Activated CD8-positive, alpha-beta memory T cell treated with anti-CD3 and anti-CD28 coated beads, Interleukin-2, amount 10 ng/mL, durations not matched to agents 7 days and 5 days (primary cell): ENCODE measurements at regions not wholly inside any gene's neighbourhood (a gene's known extent, or its start where the extent isn't known, plus 50 kb on each side); places are given as distances from the start of the nearest gene placed in this dataset.
A peak's percentile ranks its signal among the peaks of the same experiment; 100 is the strongest.

Experiments
- ATAC-seq: fragments of 150-1000 bp; cut with Tn5 transposase; one replicate; pipeline ENCODE4 v1.10.0; 2021; ENCODE audit warnings: moderate library complexity
- CTCF ChIA-PET: fragments of 350-600 bp; sonication (Branson Sonifier 250); formaldehyde crosslinking; loops from one replicate; lab custom pipeline; 2021; ENCODE audit warnings: antibody characterized with exemption; lab: Charles Lee
- DNase-seq: peaks from one replicate; pipeline ENCODE4 v3.0.0-alpha.2; 2020
- H3K27ac Mint-ChIP-seq: one replicate; pipeline ENCODE4 v1.8.0; 2021; ENCODE audit warnings: mild to moderate bottlenecking, mixed read lengths
- H3K27me3 Mint-ChIP-seq: one replicate; pipeline ENCODE4 v1.8.0; 2021; ENCODE audit warnings: mixed read lengths
- H3K36me3 Mint-ChIP-seq: one replicate; pipeline ENCODE4 v1.8.0; 2021; ENCODE audit warnings: mild to moderate bottlenecking, mixed read lengths
- H3K4me1 Mint-ChIP-seq: one replicate; pipeline ENCODE4 v1.8.0; 2021; ENCODE audit warnings: mixed read lengths
- H3K4me3 Mint-ChIP-seq: one replicate; pipeline ENCODE4 v1.8.0; 2021; ENCODE audit warnings: mild to moderate bottlenecking, moderate library complexity, mixed read lengths
- H3K9me3 Mint-ChIP-seq: one replicate; pipeline ENCODE4 v1.8.0; 2022; ENCODE audit warnings: low read depth, mixed read lengths

DNA sequence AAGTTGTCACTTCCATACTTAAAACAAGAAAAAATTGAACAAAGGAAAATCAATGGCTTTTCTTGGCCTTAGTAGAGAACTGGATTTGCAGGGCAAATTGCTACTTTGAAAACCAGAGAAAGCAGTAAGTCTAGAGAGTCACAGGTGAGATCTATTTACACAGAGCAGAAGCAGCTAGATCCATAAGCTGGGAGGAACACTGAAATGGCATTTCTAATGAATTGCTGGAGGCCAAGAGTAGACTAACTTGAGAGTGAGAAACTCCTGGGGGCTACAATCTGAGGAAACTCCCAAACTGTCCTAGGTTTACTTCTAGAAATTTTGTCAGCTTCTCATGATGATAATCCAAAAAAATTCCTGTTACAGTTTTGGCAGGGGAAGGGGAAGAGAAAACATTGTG lies 133.3 kb downstream of the SPCS3 start:
- Mint-ChIP-seq H3K27me3 (no peaks in the 10 kb centered on the region), H3K4me1 (no peaks in the 10 kb centered on the region), H3K4me3 (no peak overlapping the region), H3K36me3 (no peaks in the 10 kb centered on the region), H3K9me3 (no peaks in the 10 kb centered on the region), H3K27ac (no peak overlapping the region)
- DNase-seq (no peak), ATAC-seq (no peak)
- CTCF ChIA-PET: no interaction called here

DNA sequence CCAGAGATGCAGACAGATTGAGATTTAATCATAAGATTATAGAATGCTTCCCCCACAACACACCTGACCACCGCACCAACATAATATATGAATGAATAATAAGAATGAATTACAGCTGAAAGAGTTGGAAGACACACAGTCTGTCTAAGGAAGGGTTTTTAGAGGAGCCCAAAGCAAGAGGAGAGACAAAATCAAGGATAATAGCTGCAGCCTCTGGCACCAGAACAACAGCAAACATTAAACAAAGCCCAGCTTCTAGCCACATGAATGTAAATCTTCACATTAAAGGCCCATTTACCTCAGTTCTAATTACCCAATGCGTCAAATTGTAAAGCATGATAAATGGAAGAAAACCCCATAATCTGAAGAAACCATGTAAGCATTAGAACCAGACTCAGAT lies 133.9 kb downstream of the SPCS3 start:
- Mint-ChIP-seq H3K36me3 (no peaks in the 10 kb centered on the region), H3K4me1 (no peaks in the 10 kb centered on the region), H3K27me3 (no peaks in the 10 kb centered on the region), H3K4me3 (no peak overlapping the region), H3K27ac (no peak overlapping the region), H3K9me3 (no peaks in the 10 kb centered on the region)
- no peak for DNase-seq
- no peak for ATAC-seq
- CTCF ChIA-PET: no interaction called here

DNA sequence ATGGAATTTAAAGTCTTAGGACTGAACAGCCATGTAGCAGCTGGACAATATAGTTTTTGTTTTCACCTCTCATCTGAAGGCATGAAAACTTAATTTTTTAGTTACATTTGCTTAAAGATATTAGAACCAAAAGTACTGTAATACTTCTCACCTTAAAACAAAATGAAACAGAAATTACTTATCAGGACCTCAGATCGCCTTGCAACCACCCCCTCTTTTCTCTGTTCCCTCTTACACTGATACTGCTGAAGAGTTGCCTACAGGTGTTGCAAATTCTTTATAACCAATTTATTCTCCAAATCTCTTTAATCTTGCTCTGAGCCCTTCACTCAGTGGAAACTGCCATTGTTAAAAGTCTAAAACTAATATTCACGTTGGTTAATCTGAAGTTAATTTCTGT lies 145.0 kb downstream of the SPCS3 start:
- DNase-seq (no peak), ATAC-seq (no peak)
- no peak overlapping the region for H3K4me3 Mint-ChIP-seq
- no peak overlapping the region for H3K27ac Mint-ChIP-seq
- no peaks in the 10 kb centered on the region for H3K27me3 Mint-ChIP-seq
- H3K4me1 Mint-ChIP-seq: no peaks in the 10 kb centered on the region
- H3K9me3 Mint-ChIP-seq: peaks cover 6% of the 10 kb centered on the region
- CTCF ChIA-PET: no interaction called here
- H3K36me3 Mint-ChIP-seq: no peaks in the 10 kb centered on the region

DNA sequence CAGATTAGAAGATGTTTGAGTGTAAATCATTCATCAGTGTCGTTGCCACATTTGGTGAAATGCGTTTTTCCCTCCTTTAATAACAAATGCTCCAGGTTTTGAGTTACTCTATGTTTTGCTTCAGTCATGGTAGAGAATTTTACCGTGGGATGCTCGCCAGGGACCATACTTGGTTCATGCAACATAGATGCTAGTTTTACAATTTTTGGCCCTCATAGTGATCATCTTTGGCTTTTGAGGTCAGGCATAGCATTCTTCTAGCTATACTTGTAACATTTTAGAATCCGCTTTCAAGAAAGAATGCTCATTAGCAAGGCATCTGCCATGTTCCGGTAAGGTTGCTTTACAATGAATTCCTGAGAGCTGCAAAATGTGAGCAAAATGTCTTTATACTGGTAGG lies 147.2 kb downstream of the SPCS3 start:
- Mint-ChIP-seq H3K4me3 (no peak overlapping the region), H3K9me3 (peaks cover 6% of the 10 kb centered on the region), H3K4me1 (no peaks in the 10 kb centered on the region), H3K27ac (no peak overlapping the region), H3K27me3 (no peaks in the 10 kb centered on the region), H3K36me3 (no peaks in the 10 kb centered on the region)
- no peak for ATAC-seq
- CTCF ChIA-PET: no interaction called here
- DNase-seq: no peak

GRCh38 chr4:176469546-176469945 lies 149.8 kb downstream of the SPCS3 start:
- Mint-ChIP-seq H3K4me1 (no peaks in the 10 kb centered on the region), H3K27ac (no peak overlapping the region), H3K27me3 (no peaks in the 10 kb centered on the region), H3K36me3 (no peaks in the 10 kb centered on the region), H3K9me3 (peaks cover 2% of the 10 kb centered on the region), H3K4me3 (no peak overlapping the region)
- DNase-seq: no peak
- CTCF ChIA-PET: no interaction called here
- ATAC-seq: no peak

DNA sequence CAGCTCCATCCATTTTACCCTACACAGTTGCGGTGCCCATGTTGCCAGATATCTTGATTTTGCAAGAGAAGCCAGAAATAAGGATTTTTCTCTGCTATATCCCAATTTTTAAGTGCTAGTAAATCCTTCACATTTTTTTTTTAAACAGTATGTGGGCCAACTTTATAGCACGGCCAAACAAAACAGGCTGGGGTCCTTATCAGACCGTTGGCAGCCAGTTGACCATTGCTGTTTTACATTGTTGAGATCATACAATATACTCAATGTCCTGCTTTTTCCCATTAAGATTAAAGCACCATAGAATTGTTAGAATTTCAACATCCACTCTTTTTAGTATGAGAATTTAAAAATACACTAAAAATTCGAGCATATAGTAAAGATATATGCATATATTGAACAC lies 150.9 kb downstream of the SPCS3 start:
- no peak for DNase-seq
- Mint-ChIP-seq H3K27ac (no peak overlapping the region), H3K4me3 (no peak overlapping the region), H3K36me3 (no peaks in the 10 kb centered on the region), H3K9me3 (peaks cover 2% of the 10 kb centered on the region), H3K4me1 (no peaks in the 10 kb centered on the region), H3K27me3 (no peaks in the 10 kb centered on the region)
- CTCF ChIA-PET: no interaction called here
- no peak for ATAC-seq

DNA sequence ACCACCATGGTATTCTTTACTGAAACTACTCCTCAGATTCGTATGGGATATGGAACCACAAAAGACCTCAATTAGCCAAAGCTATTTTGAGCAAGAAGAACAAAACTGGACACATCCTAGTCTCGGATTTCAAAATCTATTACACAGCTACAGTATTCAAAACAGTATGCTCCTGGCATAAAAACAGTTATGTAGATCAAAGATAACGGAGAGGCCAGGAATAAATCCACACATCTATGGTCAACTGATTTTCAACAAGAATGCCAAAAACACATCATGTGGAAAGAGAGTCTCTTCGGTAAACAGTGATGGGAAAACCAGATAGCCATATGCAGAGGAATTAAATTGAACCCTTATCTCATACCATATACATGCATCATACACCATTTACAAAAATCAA lies 155.3 kb downstream of the SPCS3 start:
- no peak for ATAC-seq
- Mint-ChIP-seq H3K4me1 (no peaks in the 10 kb centered on the region), H3K27ac (no peak overlapping the region), H3K27me3 (no peaks in the 10 kb centered on the region), H3K36me3 (no peaks in the 10 kb centered on the region), H3K9me3 (peaks cover 2% of the 10 kb centered on the region), H3K4me3 (no peak overlapping the region)
- CTCF ChIA-PET: no interaction called here
- DNase-seq: no peak

GRCh38 chr4:176478076-176478475 lies 158.3 kb downstream of the SPCS3 start:
- Mint-ChIP-seq H3K27me3 (no peaks in the 10 kb centered on the region), H3K27ac (no peak overlapping the region), H3K9me3 (peaks cover 2% of the 10 kb centered on the region), H3K36me3 (no peaks in the 10 kb centered on the region), H3K4me3 (no peak overlapping the region), H3K4me1 (no peaks in the 10 kb centered on the region)
- no peak for ATAC-seq
- DNase-seq: no peak
- CTCF ChIA-PET: interaction anchor here (1.0 kb wide), 1 partner anchor 13 kb away, joined by 3 read pairs; no protein-coding TSS in a partner anchor

- no peak for DNase-seq
- no peaks in the 10 kb centered on the region for H3K27me3 Mint-ChIP-seq
These were observed 160.0 kb downstream of the SPCS3 start for GRCh38 chr4:176479767-176480166.

GRCh38 chr4:176482972-176483371 lies 163.2 kb downstream of the SPCS3 start:
- Mint-ChIP-seq H3K27ac (no peak overlapping the region), H3K36me3 (no peaks in the 10 kb centered on the region), H3K9me3 (no peaks in the 10 kb centered on the region), H3K4me3 (no peak overlapping the region), H3K4me1 (no peaks in the 10 kb centered on the region), H3K27me3 (no peaks in the 10 kb centered on the region)
- CTCF ChIA-PET: no interaction called here
- no peak for ATAC-seq
- no peak for DNase-seq

More at GRCh38 chr4:176479767-176480166, 160.0 kb downstream of the SPCS3 start:
- Mint-ChIP-seq H3K9me3 (no peaks in the 10 kb centered on the region), H3K36me3 (no peaks in the 10 kb centered on the region), H3K4me3 (no peak overlapping the region), H3K4me1 (no peaks in the 10 kb centered on the region), H3K27ac (no peak overlapping the region)
- ATAC-seq: no peak
- CTCF ChIA-PET: no interaction called here

DNA sequence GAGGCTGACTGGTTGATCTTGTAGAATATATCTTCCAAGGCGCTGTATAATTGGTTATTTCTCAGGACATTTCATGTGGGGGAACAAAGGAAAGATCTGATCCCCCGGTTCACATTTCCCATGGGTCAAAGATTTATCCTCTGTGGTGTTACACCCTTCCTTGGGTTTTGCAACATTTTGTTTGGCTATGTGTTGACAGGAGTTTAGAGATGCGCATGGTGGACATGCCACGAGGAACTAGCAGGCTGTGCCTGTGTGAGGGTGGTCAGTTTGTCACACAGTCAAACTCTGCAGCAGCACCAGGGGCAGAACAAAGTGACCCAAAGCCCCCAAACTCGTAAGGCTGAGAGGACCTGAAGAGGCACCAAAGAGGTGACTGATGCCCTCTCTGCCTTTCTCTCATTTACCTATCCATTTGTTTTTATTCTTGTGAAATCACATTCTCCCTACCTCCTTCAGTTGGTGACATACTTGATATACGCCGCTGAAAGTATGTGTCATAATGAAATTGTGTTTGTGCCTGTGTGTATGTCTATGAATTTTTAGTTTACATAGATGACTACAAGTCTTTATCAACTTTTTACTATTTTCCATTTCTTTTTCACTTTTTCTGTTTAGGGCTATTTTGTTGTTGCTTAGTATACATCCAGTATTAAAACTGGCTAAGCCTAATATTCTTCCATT lies 164.7 kb downstream of the SPCS3 start:
- Mint-ChIP-seq H3K27me3 (no peaks in the 10 kb centered on the region), H3K4me1 (no peaks in the 10 kb centered on the region)

GRCh38 chr4:176489001-176489400 lies 169.2 kb downstream of the SPCS3 start:
- Mint-ChIP-seq H3K9me3 (no peaks in the 10 kb centered on the region), H3K27me3 (no peaks in the 10 kb centered on the region), H3K4me3 (no peak overlapping the region), H3K27ac (no peak overlapping the region), H3K4me1 (no peaks in the 10 kb centered on the region), H3K36me3 (no peaks in the 10 kb centered on the region)
- DNase-seq (no peak), ATAC-seq (no peak)
- CTCF ChIA-PET: no interaction called here

More for the DNA sequence above, 164.7 kb downstream of the SPCS3 start:
- ATAC-seq (no peak), DNase-seq (no peak)
- Mint-ChIP-seq H3K9me3 (no peaks in the 10 kb centered on the region), H3K4me3 (no peak overlapping the region), H3K27ac (no peak overlapping the region), H3K36me3 (no peaks in the 10 kb centered on the region)
- CTCF ChIA-PET: interaction anchor here (0.6 to 0.7 kb wide), 2 partner anchors 8 to 293 kb away, joined by 3 to 4 read pairs; no protein-coding TSS in a partner anchor

DNA sequence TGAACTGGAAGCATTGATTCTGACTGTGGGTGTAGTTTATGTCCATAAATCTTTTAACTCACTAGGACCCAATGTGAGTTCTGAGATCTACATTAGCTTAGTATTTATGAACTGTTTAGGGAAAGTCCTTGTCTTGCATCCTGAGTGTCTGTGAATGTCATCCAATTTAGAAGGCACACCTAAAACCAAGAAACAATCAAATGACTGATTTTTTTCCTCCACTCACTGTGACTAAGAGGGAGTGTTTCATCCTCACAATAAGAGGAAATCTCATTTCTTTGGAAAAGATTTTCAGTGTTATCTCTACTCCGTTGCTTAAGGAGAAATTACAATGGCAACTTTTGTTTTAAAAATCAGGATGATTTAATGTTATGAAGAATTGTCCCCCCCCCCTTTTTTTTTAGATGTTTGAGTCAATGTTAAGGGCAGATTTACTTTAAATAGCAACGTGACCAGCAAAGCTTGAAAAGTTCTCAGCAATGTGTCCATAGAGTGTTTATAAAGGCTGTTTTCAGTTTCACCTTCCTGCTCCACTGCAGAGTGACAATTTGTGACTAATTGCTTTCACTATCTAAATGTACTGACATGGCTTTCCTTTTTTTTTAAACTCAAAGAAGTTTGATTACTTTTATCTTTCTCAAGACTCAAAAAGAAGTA lies 173.0 kb downstream of the SPCS3 start:
- peak overlapping the region; percentile 11 for H3K27ac Mint-ChIP-seq
- H3K4me1 Mint-ChIP-seq: no peaks in the 10 kb centered on the region
- no peaks in the 10 kb centered on the region for H3K36me3 Mint-ChIP-seq
- peaks cover 2% of the 10 kb centered on the region for H3K9me3 Mint-ChIP-seq
- H3K27me3 Mint-ChIP-seq: no peaks in the 10 kb centered on the region
- ATAC-seq: no peak
- no peak for DNase-seq
- peak overlapping the region; percentile 3 for H3K4me3 Mint-ChIP-seq
- CTCF ChIA-PET: no interaction called here

DNA sequence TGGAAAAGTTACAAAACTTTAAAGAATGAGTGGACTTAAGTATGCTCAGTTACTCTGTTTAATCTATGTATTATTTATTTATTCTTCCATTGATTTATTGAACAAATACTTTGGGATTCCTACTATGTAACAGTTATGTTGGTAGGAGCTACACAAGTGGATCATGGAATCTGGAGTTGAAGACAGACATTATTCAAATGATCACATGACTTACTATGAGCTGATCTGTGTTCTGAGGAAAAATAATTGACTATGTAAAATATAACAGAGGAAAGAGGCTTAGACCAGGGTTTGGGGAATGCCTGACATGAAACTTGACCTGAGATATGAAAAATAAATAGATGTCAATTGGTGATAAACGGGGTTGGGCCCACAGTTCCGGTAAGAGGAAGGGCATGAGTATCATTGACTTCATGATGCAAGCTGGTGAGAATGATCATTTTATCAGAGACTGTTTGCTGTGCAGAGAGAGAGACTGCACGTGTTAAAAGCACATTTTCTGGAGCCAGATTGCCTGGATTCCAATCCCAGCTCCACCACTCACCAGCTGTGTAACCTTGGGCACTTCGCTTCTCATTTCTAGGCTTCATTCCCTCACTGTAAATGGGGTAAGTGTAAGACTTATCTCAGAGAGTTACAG lies 179.0 kb downstream of the SPCS3 start:
- no peaks in the 10 kb centered on the region for H3K27me3 Mint-ChIP-seq

More for the DNA sequence above, 179.0 kb downstream of the SPCS3 start:
- H3K4me1 Mint-ChIP-seq: no peaks in the 10 kb centered on the region
- H3K9me3 Mint-ChIP-seq: peaks cover 2% of the 10 kb centered on the region
- no peak overlapping the region for H3K4me3 Mint-ChIP-seq
- H3K36me3 Mint-ChIP-seq: no peaks in the 10 kb centered on the region
- ATAC-seq (no peak), DNase-seq (no peak)
- H3K27ac Mint-ChIP-seq: no peak overlapping the region
- CTCF ChIA-PET: no interaction called here
